Erythroblast (primary cell): ENCODE measurements at regions not wholly inside any gene's neighbourhood (a gene's known extent, or its start where the extent isn't known, plus 50 kb on each side); places are given as distances from the start of the nearest gene placed in this dataset.

Source experiments
- GATA1 ChIP-seq: IDR thresholded peaks from 2 replicates; pipeline ENCODE4 v1.6.1; 2011; ENCODE audit warnings: low read depth, mild to moderate bottlenecking, control low read depth, low read length, moderate library complexity
- POLR2A ChIP-seq: IDR thresholded peaks from 2 replicates; pipeline ENCODE4 v1.6.1; 2011; ENCODE audit warnings: mild to moderate bottlenecking, low read length

DNA sequence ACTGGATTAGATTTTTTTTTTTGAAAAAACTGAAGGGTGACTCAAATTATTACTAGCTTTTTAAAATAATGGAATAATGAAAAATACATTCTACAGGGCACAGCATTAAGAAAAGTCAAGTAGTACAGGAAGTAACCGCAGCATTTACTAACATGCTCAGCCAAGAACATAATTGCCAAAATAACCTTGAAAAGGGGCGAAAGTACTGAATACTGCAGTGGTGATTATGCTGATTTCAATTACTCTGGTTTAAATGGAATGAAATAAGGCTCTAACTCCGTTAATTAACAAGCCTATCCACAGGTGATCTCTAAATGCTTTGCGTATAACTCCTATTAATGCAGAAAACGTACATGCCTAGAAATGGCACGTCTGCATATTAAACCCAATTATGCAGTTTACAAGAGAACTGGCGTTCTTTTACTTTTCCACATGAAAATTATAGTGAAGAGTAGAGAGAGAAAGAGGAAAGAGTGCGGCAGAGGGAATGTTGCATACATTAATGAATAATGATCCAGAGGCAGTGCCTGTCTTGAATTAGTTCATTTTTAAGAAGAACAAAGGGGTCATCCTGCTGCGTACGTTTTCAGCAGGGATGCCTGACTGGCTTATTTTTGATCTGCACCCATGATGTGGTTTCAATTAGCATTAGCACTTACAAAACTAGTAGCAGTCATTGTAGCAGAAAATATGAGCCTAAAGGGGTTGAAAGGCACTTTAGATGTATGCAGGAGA is 612.4 kb downstream of the NYAP2 start:
- TF ChIP-seq POLR2A (no peak), GATA1 (no peak)
